ENCODE measurements at regions not wholly inside any gene's neighbourhood (a gene's known extent, or its start where the extent isn't known, plus 50 kb on each side); places are given as distances from the start of the nearest gene placed in this dataset.
"Not testable (repeated sequence)": the region's sequence is repeated elsewhere in the genome, so short reads cannot be mapped to it uniquely, and the experiment has no call there.

DNA sequence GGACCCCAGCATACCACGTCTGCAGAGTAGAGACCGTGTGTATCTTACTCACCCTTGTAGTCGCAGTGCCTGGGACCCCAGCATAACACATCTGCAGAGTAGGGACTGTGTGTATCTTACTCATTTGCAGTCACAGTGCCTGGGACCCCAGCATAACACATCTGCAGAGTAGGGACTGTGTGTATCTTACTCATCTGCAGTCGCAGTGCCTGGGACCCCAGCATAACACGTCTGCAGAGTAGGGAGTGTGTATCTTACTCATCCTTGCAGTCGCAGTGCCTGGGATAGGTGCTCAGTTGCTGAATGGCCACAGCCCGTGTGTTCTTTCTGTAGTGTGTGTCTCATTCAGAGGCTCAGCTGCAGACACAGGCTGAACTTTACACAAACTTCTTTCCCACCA is 71.4 kb upstream of the FRG1 start:
- DNase-seq = no peak

DNA sequence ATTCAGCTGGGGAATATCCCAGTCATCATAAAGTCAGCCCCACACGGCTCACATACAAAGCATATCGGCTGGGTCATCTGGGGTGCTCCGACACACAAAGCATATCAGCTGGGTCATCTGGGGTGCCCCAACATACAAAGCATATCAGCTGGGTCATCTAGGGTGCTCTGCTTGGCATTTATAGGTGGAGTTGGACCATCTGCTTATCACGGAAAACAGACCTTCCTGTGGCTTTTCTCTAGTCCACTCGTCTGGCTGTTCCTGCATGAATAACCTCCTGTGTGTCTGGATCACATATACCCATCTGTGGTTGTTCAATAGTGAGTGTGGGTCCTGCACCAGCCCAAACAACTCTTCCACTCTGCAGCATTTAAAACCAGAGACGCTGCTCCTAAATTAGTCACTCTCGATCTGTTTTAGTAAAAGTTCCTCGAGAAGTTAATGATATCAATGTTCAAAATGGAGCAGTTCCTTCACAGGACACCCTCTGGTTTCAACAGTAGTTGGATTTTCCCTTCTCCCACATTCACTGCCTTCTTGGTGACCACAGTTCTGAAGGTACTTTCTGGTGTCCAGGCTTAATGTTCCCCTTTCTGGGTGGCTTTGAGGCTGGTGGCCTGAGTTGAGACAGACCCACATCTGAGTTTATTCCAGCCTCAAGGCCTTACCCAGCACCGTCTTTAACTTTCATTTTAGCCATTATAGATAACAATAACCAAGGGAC is 70.0 kb upstream of the FRG1 start:
- no peak for DNase-seq

DNA sequence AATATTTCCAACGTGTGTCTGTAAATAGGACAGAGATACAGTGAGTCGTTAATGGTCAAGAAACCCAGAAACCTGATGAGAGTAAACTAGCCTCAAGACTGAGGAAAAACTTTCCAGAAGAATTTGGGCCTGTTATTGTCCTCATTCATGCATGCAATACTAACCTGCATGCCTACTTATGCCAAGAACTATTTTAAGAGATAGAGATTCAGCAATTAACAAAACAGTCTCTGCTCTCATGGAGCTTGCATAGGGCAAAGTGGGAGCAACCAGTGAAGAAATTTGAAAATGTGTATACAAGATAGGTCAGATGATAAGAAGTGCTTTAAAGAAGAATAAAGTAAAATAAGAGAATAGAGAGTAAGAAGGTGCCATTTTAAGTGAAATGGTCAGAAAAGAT is 66.1 kb upstream of the FRG1 start:
- DNase-seq = no peak

DNA sequence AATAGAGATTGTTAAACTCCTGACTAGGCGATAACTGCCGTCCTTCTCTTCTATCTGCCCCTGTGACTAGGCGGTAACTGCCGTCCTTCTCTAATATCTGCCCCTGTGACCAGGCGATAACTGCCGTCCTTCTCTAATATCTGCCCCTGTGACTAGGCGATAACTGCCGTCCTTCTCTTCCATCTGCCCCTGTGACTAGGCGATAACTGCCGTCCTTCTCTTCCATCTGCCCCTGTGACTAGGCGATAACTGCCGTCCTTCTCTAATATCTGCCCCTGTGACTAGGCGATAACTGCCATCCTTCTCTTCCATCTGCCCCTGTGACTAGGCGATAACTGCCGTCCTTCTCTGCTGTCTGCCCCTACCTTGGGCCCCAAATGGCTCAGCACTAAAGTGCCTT is 59.5 kb upstream of the FRG1 start:
- not testable (repeated sequence) for DNase-seq

DNA sequence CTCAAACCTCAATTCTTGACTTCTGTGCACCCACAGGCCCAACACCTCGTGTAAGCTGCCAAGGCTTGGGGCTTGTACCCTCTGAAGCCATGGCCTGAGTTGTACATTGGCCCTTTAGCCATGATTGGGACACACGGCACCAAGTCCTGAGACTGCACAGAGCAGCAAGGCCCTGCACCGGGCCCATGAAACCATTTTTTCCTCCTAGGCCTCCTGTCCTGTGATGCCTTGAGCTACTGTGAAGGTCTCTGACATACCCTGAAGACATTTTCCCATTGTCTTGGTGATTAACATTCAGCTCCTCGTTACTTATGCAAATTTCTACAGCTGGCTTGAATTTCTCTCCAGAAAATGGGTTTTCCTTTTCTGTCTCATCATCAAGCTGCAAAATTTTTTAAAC is 52.3 kb upstream of the FRG1 start:
- DNase-seq = not testable (repeated sequence)

Measured in NCI-H1048 (cell line).